ENCODE measurements at regions not wholly inside any gene's neighbourhood (a gene's known extent, or its start where the extent isn't known, plus 50 kb on each side); places are given as distances from the start of the nearest gene placed in this dataset.

- no peak for DNase-seq
- no peak overlapping the region for H3K27ac ChIP-seq
- no peaks in the 10 kb centered on the region for H3K4me1 ChIP-seq
- intact Hi-C loops (cut with DNase I; ENCODE audit: low total_unique reads), result no loop called here
- TF ChIP-seq CTCF (IDR thresholded peaks at IDR 0.05), result no peak
- no peaks in the 10 kb centered on the region for H3K36me3 ChIP-seq
- H3K4me3 ChIP-seq, result no peak overlapping the region
- peaks cover 0 to 23% of the 10 kb centered on the region in 2 donors for H3K27me3 ChIP-seq
- no peaks in the 10 kb centered on the region for H3K9me3 ChIP-seq
Measured at GRCh38 chr20:48411245-48411644, 416.6 kb downstream of the PREX1 start.

GRCh38 chr20:48409055-48409615 is 418.7 kb downstream of the PREX1 start:
- TF ChIP-seq CTCF (IDR thresholded peaks at IDR 0.05), result no peak
- intact Hi-C loops (cut with DNase I; ENCODE audit: low total_unique reads), result no loop called here
- Histone ChIP-seq H3K27ac (no peak overlapping the region), H3K36me3 (no peaks in the 10 kb centered on the region), H3K4me1 (no peaks in the 10 kb centered on the region), H3K9me3 (no peaks in the 10 kb centered on the region), H3K27me3 (peaks cover 0 to 33% of the 10 kb centered on the region in 2 donors), H3K4me3 (no peak overlapping the region)
- no peak for DNase-seq

GRCh38 chr20:48407710-48408109 is 420.1 kb downstream of the PREX1 start:
- intact Hi-C loops (cut with DNase I; ENCODE audit: low total_unique reads), result no loop called here
- Histone ChIP-seq H3K4me3 (no peak overlapping the region), H3K27ac (no peak overlapping the region), H3K9me3 (no peaks in the 10 kb centered on the region), H3K27me3 (peaks cover 0 to 41% of the 10 kb centered on the region in 2 donors), H3K36me3 (no peaks in the 10 kb centered on the region), H3K4me1 (no peaks in the 10 kb centered on the region)
- TF ChIP-seq CTCF (IDR thresholded peaks at IDR 0.05), result no peak
- no peak for DNase-seq

- Histone ChIP-seq H3K4me1 (no peaks in the 10 kb centered on the region), H3K27ac (no peak overlapping the region), H3K9me3 (no peaks in the 10 kb centered on the region), H3K27me3 (peaks cover 0 to 44% of the 10 kb centered on the region in 2 donors), H3K4me3 (no peak overlapping the region), H3K36me3 (no peaks in the 10 kb centered on the region)
- intact Hi-C loops (cut with DNase I; ENCODE audit: low total_unique reads), result no loop called here
- no peak for TF ChIP-seq CTCF (IDR thresholded peaks at IDR 0.05)
- no peak for DNase-seq
Measured at GRCh38 chr20:48406912-48407340, 420.9 kb downstream of the PREX1 start.

GRCh38 chr20:48406498-48406897 is 421.3 kb downstream of the PREX1 start:
- Histone ChIP-seq H3K27ac (no peak overlapping the region), H3K4me1 (no peaks in the 10 kb centered on the region), H3K4me3 (no peak overlapping the region), H3K9me3 (no peaks in the 10 kb centered on the region), H3K36me3 (no peaks in the 10 kb centered on the region), H3K27me3 (peaks cover 0 to 46% of the 10 kb centered on the region in 2 donors)
- intact Hi-C loops (cut with DNase I; ENCODE audit: low total_unique reads), result no loop called here
- no peak for DNase-seq
- TF ChIP-seq CTCF (IDR thresholded peaks at IDR 0.05), result no peak

- peaks cover 0 to 47% of the 10 kb centered on the region in 2 donors for H3K27me3 ChIP-seq
- no peak overlapping the region for H3K27ac ChIP-seq
- no peak for TF ChIP-seq CTCF (IDR thresholded peaks at IDR 0.05)
- H3K36me3 ChIP-seq, result no peaks in the 10 kb centered on the region
- H3K4me3 ChIP-seq, result no peak overlapping the region
- H3K4me1 ChIP-seq, result no peaks in the 10 kb centered on the region
- no peak for DNase-seq
- no peaks in the 10 kb centered on the region for H3K9me3 ChIP-seq
- intact Hi-C loops (cut with DNase I; ENCODE audit: low total_unique reads), result no loop called here
Measured at GRCh38 chr20:48405909-48406308, 421.9 kb downstream of the PREX1 start.
